ENCODE measurements at regions not wholly inside any gene's neighbourhood (a gene's known extent, or its start where the extent isn't known, plus 50 kb on each side); places are given as distances from the start of the nearest gene placed in this dataset.

DNA sequence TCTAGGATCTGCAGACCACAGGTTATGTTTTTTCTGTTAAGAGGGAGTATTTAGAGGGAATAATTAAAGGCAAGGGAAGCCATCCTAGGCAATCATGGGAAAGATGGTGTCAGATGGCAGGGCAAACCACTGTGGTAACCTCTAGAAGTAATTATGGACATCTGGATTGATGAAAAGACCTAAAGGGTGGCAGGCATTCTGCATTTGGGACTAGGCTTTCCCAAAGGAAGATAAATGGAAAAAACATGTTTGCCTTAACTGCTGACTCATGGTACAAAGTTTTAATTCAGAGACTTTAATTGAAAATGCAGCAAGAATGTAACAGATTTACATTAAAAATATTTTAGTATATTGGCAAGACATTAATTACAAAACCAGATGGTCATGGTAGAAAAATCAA lies 88.1 kb downstream of the TMEM30B start:
- no peak for DNase-seq

DNA sequence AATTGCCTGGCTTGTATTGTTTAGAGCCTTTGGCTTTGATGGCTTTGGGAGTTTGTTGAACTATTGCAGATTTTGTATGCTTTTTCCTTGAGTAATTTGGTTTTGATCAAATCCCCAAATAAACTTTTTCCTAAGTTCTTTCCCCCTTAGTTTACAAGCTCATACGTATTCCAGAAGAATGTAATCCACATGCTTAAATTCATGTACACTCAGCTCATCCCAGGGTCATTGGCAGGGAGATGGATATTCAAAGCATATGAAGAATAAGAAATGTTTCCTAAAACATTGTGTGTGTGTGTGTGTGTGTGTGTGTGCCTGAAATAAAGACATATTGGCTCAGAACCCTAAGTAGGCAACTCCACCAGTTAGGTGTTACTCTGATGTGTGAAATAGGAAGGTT lies 89.4 kb downstream of the TMEM30B start:
- DNase-seq: no peak

DNA sequence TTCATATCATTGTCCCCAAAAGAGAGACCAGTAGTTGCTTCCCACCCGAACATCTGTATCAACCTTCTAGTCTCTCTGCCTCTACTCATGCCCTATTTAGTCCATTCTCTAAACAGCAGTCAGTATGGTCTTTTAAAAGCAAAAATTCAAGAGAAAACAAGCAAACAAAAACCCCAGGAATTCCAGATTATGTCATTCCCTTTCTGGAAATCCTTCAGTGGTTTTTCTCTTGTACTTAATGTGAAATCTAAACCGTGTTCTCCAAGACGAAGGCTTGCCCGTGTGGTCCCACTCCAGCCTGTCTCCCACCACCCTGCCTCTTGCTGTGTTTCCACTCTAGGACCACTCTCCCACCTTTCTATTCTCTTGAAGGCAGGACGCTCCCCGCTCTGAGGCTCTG lies 90.8 kb downstream of the TMEM30B start:
- no peak for DNase-seq

DNA sequence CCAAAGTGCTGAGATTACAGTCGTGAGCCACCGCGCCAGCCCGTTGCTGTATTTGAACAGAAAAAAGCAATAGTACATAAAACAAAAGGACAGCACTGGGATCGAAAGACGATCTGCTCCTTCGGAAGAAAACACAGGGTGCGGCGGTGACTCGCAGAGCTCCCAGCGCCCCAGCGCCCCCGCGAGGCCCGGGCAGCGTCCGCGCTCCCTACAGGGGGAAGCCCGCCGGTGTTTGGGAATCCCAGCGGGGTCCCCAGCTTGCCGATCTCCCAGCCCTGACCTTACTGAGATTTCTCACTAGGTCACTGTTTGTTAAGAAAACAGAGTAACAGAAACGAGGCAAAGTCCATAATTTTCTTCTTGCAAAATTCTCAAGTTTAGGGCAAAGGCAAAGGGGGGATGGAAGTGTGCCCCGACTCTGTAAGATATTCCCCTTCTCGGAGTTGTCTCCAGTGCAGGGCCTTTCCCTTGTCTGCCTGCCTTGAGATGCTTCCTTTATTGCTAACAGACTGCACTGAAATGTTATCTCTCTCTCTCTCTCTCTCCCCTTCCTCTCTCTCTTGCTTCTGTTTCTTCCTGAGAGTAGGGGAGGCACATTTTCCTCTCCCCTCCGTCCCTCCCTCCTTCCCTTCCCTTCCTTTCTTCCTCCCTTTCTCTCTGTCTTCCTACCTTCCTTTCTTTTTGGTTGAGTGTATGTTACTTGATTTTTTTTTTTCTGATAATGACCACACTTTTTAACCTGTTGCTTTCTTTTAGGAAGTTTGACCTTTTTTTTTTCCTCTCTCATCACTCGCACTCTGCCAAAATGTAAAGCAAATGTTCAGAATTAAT lies 91.9 kb downstream of the TMEM30B start:
- DNase-seq: peak; percentile 56 to 57

DNA sequence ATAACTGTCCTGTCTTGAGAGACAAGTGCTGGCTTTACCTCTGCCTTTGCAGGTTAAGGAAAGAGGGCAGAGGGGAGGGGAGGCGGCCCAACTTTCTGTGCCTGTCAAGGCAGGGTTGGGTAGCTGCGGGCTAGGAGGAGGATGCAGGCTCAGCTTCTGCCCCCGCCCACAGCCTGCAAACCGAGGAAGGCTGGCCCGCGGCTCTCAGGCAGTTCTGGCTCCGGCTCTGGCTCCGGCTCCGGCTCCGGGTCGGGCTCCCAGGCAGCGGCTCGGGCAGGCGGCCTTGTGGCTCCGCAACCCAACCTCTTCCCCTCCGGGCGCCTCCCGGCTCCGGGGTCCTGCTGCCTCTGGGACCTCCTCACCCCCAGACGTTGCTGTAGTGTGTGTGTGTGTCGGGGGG lies 92.9 kb downstream of the TMEM30B start:
- DNase-seq: no peak

DNA sequence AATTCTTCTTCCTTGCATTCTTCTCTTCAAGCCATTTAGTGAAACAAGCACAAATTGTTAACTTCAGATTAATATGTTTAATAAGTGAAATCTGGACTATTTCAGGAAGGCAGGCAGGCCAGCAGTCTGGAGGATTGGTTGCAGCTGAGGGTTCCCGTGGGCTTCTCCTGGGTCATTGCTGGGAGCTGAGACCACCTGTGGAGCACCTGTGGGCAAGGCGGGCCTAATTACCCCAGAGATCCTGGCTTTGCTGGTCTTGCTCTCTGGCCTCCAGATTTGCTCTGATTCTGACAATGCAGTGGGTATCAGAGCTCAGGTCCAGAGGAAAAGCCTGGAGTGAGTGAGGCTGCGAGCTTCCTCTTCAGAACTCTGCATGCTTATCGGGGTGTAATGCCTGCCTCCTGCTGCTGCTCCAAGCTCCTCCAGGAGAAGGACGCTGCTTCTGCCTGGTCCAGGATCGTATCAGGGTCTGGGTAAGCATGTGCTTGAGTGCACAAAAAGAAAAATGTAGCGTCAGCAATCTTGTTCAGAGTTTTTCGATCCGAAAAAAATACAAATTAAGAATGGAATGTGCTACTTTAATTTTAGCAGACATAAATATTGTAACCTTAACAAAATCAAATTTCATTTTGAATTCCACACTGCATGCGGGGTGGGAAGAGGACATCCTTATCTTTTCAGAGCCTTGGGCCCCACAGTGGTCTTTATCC lies 93.8 kb downstream of the TMEM30B start:
- DNase-seq: no peak

DNA sequence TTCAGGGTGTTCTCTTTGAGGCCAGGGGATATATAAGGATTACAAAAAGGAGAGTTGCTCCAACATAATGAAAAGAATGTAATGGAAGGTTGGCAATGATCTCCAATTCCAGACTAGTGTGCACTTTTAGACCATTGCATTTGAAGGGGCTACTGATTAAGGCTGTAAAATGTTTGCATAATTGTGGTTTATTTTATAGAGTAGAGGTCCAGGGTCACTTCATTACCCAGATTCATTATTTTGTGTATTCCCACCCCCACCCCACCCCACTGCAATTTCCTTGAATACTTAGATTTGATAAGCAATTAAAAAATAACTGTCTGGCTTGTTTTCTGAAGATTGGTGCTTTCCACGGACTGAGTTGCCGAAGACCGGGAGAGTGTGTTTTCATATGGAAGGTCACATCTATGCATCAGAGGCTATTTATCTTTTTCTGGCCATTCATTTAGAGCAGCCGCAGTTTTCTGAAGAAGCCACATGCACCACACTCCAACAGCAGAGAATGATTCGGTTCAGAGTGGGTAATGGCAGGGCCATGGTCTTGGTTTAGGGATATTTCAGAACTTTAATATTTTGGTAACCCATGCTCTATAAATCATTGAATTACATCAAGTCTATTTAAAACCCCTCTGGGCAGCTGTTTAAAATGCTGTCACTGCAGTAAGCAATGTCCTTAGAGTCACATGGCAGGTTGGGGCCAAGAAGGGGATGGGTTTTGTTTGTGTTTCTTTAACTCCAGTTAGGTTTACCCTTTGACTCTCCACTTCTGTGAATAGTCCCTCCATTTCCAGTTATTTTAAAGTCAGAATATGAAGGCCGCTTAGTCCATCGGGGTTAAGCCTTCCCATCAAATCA lies 94.6 kb downstream of the TMEM30B start:
- no peak for DNase-seq

- no peak for DNase-seq
Measured at GRCh38 chr14:61185534-61185933, 95.6 kb downstream of the TMEM30B start.

DNA sequence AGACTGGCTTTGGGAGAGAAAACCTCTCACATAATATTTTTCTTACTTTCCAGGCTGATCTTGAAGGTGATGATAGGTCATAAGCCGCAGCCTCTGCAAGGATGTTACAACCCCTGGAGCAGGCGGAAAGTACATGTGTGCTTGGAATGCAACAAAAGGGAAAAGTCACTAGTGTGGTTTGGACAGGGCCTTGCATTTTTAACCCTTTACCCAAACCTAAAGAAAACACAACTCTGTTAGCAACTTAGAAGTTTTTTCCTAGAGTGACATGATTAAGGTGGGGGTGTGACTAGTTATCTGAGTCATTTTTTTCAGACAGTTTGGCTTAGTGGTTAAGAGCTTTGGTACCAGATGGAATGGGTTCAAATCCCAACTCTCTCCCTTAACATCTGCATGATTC lies 97.0 kb downstream of the TMEM30B start:
- no peak for DNase-seq

- no peak for DNase-seq
Measured at GRCh38 chr14:61183196-61183885, 97.8 kb downstream of the TMEM30B start.

GRCh38 chr14:61179796-61180398 lies 101.2 kb downstream of the TMEM30B start:
- no peak for DNase-seq

DNA sequence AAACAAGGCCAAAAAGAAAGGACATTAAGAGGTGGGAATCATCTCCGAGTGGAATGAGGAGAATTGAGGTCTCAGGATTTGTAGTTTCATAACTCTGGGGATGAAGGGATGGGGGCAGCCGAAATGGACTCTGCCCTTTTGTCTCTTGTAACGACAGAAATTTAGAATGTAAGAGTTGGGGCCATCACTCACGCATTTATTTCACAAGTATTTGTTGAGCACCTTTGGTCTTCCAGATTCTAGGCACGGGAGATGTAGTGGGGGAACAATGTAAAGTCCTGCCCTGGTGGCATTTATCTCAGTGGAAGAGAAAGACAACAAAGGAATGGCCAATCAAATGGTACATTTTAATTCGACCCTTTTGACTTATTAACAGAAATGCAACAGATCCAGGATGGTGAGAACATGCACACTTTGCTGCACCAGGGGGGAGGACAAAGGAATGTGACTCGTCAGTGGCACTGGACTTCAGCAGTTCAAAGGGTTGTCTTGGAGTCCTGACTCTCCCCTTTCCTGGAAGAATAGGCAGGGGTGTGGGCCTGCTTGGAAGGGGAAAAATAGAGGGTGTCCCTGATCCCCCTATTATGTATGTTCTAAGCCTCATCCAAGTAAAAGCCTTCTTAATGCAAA lies 102.0 kb downstream of the TMEM30B start:
- no peak for DNase-seq

DNA sequence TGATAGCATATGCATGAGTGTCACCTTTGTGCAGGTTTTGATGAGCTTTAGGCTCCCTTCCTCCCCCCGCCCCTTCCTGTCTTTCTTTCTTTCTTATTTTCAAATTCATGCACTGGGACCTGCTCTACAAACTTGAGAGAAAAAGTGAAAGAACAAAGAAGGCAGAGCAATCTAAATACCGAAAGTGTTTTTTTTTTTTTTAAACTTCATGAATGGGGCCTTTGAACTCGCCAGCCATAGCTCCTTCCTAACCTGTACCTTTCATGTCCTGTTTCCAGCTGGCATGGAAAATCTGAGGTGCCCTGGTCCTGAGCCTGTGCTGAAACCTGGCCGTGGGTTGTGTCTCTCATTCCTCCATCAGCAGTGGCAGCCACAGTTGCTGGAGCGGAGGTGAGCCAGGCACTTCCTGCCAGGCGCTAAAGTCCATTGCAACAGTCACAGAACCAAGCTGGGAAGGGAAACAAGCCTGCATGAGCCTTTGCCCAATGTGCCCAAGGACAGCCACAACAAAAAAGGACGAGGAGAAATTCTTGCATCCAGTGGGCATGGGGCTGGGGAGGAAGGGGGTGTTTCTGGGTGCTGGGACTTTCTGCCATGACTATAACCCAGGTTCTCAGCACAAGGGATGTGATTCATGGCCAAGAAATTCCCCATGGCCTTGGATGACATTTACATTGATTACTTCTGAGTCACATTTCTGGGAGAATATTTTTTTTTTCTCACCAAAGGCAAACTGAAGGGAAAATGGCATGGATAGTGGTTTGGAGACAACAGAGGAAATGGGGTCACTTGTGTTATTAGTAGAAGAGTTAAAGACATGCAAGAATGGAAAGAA lies 102.7 kb downstream of the TMEM30B start:
- DNase-seq: no peak

GRCh38 chr14:61177279-61178225 lies 103.6 kb downstream of the TMEM30B start:
- no peak for DNase-seq

DNA sequence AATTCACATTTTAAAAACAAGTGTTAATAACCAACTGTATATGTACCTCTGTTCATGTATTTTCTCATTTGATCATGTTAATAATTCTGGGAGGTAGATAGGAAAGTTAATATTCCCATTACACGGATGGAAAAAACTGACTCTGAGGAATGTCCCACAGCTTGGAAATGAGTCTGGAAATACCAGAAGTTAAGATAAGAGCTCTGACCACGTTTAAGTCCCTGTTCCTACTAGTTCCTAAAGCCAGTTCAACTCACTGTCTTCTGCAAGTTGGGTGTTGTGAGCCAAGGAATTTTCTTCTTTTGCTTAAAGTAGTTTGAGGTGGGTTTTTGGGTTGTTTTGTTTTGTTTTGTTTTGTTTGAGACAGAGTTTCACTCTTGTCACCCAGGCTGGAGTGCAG lies 104.5 kb downstream of the TMEM30B start:
- DNase-seq: no peak

- no peak for DNase-seq
Measured at GRCh38 chr14:61174987-61175386, 106.2 kb downstream of the TMEM30B start.

GRCh38 chr14:61174441-61174891 lies 106.7 kb downstream of the TMEM30B start:
- DNase-seq: no peak

DNA sequence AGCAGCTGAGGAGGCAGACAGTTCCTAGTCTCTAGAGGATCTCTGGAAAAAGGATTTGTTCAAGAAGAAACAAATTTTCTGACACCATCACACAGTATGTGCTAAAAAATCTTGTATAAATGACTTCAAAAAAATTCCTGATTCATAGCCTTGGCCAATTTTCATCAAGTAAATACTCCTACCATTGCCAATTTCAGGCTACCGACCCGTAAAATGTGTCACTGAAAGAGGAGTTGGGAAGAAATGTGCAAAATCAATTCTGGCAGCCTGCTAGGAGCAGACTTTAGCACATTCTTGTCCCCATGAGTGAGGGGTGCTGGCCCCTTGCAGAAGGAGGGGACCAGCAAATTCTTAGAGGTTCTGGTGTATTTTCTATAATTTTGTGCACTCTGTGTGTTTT lies 109.4 kb downstream of the TMEM30B start:
- no peak for DNase-seq

GRCh38 chr14:61168141-61168540 lies 113.0 kb downstream of the TMEM30B start:
- no peak for DNase-seq
